H9 (cell line): ENCODE measurements at regions not wholly inside any gene's neighbourhood (a gene's known extent, or its start where the extent isn't known, plus 50 kb on each side); places are given as distances from the start of the nearest gene placed in this dataset.

ENCODE experiments used
- DNase-seq: peaks from one replicate; pipeline ENCODE4 v3.0.0-alpha.2; 2017
- H2AFZ ChIP-seq: one replicate; pipeline ENCODE4 v1.6.1; 2013; ENCODE audit warnings: mild to moderate bottlenecking, low read length, control low read depth, moderate library complexity
- H2AK5ac ChIP-seq: 2 replicates; pipeline ENCODE4 v1.6.1; 2013; ENCODE audit warnings: low read length, control low read depth, mixed read lengths; ENCODE audit not compliant: insufficient read length
- H2BK120ac ChIP-seq: one replicate; pipeline ENCODE4 v1.6.1; 2013; ENCODE audit warnings: low read depth, mild to moderate bottlenecking, low read length, control low read depth, inconsistent platforms; ENCODE audit not compliant: poor library complexity, severe bottlenecking
- H2BK12ac ChIP-seq: 2 replicates; pipeline ENCODE4 v1.6.1; 2013; ENCODE audit warnings: low read length, control low read depth, mixed read lengths, low read depth; ENCODE audit not compliant: insufficient read length
- H2BK15ac ChIP-seq: 2 replicates; pipeline ENCODE4 v1.6.1; 2013; ENCODE audit warnings: low read depth, low read length, control low read depth
- H2BK20ac ChIP-seq: one replicate; pipeline ENCODE4 v1.6.1; 2013; ENCODE audit warnings: low read depth, mild to moderate bottlenecking, low read length, control low read depth, inconsistent platforms; ENCODE audit not compliant: poor library complexity, severe bottlenecking
- H2BK5ac ChIP-seq: 2 replicates; pipeline ENCODE4 v1.6.1; 2013; ENCODE audit warnings: low read length, control low read depth, mixed read lengths; ENCODE audit not compliant: insufficient read length
- H3K14ac ChIP-seq: 2 replicates; pipeline ENCODE4 v1.6.1; 2013; ENCODE audit warnings: low read length, control low read depth; ENCODE audit not compliant: insufficient read depth
- H3K18ac ChIP-seq: 2 replicates; pipeline ENCODE4 v1.6.1; 2013; ENCODE audit warnings: low read depth, mild to moderate bottlenecking, mixed read lengths, low read length, control low read depth; ENCODE audit not compliant: insufficient read length
- H3K23ac ChIP-seq: 2 replicates; pipeline ENCODE4 v1.6.1; 2013; ENCODE audit warnings: low read length, control low read depth, mixed read lengths, low read depth; ENCODE audit not compliant: insufficient read length
- H3K23me2 ChIP-seq: 2 replicates; pipeline ENCODE4 v1.6.1; 2013; ENCODE audit warnings: low read depth, mild to moderate bottlenecking, mixed read lengths, low read length, control low read depth; ENCODE audit not compliant: insufficient read length, poor library complexity, severe bottlenecking
- H3K27ac ChIP-seq: 2 replicates; pipeline ENCODE4 v1.5.1; 2013; ENCODE audit warnings: low read length, control low read depth, mixed read lengths, low read depth; ENCODE audit not compliant: insufficient read length
- H3K27me3 ChIP-seq: 2 replicates; pipeline ENCODE4 v1.6.1; 2013; ENCODE audit warnings: low read length, control low read depth, inconsistent platforms; ENCODE audit not compliant: insufficient read depth
- H3K4ac ChIP-seq: 2 replicates; pipeline ENCODE4 v1.6.1; 2013; ENCODE audit warnings: low read depth, mild to moderate bottlenecking, control low read depth, inconsistent platforms, low read length, moderate library complexity
- H3K4me1 ChIP-seq: 2 replicates; pipeline ENCODE4 v1.6.1; 2013; ENCODE audit warnings: low read length, control low read depth, inconsistent platforms; ENCODE audit not compliant: insufficient read depth
- H3K4me2 ChIP-seq: 2 replicates; pipeline ENCODE4 v1.6.1; 2013; ENCODE audit warnings: low read length, control low read depth, mixed read lengths; ENCODE audit not compliant: insufficient read length, insufficient read depth
- H3K56ac ChIP-seq: 2 replicates; pipeline ENCODE4 v1.6.1; 2013; ENCODE audit warnings: low read depth, mild to moderate bottlenecking, mixed read lengths, low read length, control low read depth; ENCODE audit not compliant: insufficient read length
- H3K79me1 ChIP-seq: 2 replicates; pipeline ENCODE4 v1.6.1; 2013; ENCODE audit warnings: low read depth, mild to moderate bottlenecking, moderate library complexity, low read length, control low read depth, inconsistent platforms; ENCODE audit not compliant: insufficient read depth, poor library complexity, severe bottlenecking
- H3K79me2 ChIP-seq: 2 replicates; pipeline ENCODE4 v1.6.1; 2013; ENCODE audit warnings: low read length, control low read depth, inconsistent platforms; ENCODE audit not compliant: insufficient read depth
- H3K9ac ChIP-seq: 2 replicates; pipeline ENCODE4 v1.6.1; 2013; ENCODE audit warnings: low read length, control low read depth, mixed read lengths; ENCODE audit not compliant: insufficient read length; ENCODE audit errors: extremely low read depth
- H3K9me3 ChIP-seq: one replicate; pipeline ENCODE4 v1.6.1; 2013; ENCODE audit warnings: low read depth, low read length, inconsistent platforms; ENCODE audit not compliant: control insufficient read depth
- H3T11ph ChIP-seq: one replicate; pipeline ENCODE4 v1.6.1; 2013; ENCODE audit warnings: mild to moderate bottlenecking, low read length, control low read depth, inconsistent platforms
- H4K20me1 ChIP-seq: one replicate; pipeline ENCODE4 v1.6.1; 2013; ENCODE audit not compliant: control insufficient read depth, insufficient read length, insufficient read depth
- H4K5ac ChIP-seq: 2 replicates; pipeline ENCODE4 v1.6.1; 2013; ENCODE audit warnings: low read depth, mild to moderate bottlenecking, mixed read lengths, low read length, control low read depth; ENCODE audit not compliant: insufficient read length
- H4K8ac ChIP-seq: replicated peaks from 2 replicates; pipeline ENCODE4 v1.6.1; 2013; ENCODE audit warnings: low read length, control low read depth, mixed read lengths, low read depth; ENCODE audit not compliant: insufficient read length
- H4K91ac ChIP-seq: 2 replicates; pipeline ENCODE4 v1.6.1; 2013; ENCODE audit warnings: low read depth, mild to moderate bottlenecking, moderate library complexity, mixed read lengths, low read length, control low read depth; ENCODE audit not compliant: insufficient read length
- H3K27ac Mint-ChIP-seq, 3 experiments: 2 replicates in 2 of 3; 3 replicates in 1 of 3; pipeline ENCODE4 v1.8.0; 2020 to 2021; ENCODE audit warnings: mixed read lengths in 3 of 3, mild to moderate bottlenecking in 1 of 3, moderate library complexity in 1 of 3
- H3K27me3 Mint-ChIP-seq: 2 replicates; pipeline ENCODE4 v1.8.0; 2021; ENCODE audit warnings: low read depth, mild to moderate bottlenecking, moderate library complexity, mixed read lengths
- H3K36me3 Mint-ChIP-seq, 3 experiments: 2 replicates in 2 of 3; 3 replicates in 1 of 3; pipeline ENCODE4 v1.8.0; 2020 to 2021; ENCODE audit warnings: low read depth in 3 of 3, mixed read lengths in 3 of 3; ENCODE audit not compliant: insufficient read depth in 1 of 3
- H3K4me1 Mint-ChIP-seq, 2 experiments: 2 replicates each; pipeline ENCODE4 v1.8.0; 2020; ENCODE audit warnings: mixed read lengths in 2 of 2
- H3K4me3 Mint-ChIP-seq, 2 experiments: 2 replicates in 1 of 2; 3 replicates in 1 of 2; pipeline ENCODE4 v1.8.0; 2020 to 2021; ENCODE audit warnings: mild to moderate bottlenecking in 2 of 2, mixed read lengths in 2 of 2, moderate library complexity in 1 of 2
- H3K9me3 Mint-ChIP-seq, 2 experiments: 2 replicates in 1 of 2; 3 replicates in 1 of 2; pipeline ENCODE4 v1.8.0; 2020; ENCODE audit warnings: mild to moderate bottlenecking in 2 of 2, mixed read lengths in 2 of 2, moderate library complexity in 1 of 2
- WGBS: extraction: QIAGEN DNeasy Blood & Tissue Kit; methylation state at CpG from one replicate; pipeline ENCODE4 v1.1.7; 2013; ENCODE audit warnings: missing lambda C conversion rate, low lambda C conversion rate, mixed read lengths; ENCODE audit not compliant: insufficient read length; ENCODE audit errors: extremely low coverage; 5-methylcytosine and 5-hydroxymethylcytosine counted together
- TF ChIP-seq, protein P1 (sequence below): fragments of 200-600 bp; sonication (generic); conservative IDR thresholded peaks from 3 replicates; pipeline ENCODE4 v1.8.0; 2021; ENCODE audit warnings: antibody characterized with exemption, mild to moderate bottlenecking

DNA sequence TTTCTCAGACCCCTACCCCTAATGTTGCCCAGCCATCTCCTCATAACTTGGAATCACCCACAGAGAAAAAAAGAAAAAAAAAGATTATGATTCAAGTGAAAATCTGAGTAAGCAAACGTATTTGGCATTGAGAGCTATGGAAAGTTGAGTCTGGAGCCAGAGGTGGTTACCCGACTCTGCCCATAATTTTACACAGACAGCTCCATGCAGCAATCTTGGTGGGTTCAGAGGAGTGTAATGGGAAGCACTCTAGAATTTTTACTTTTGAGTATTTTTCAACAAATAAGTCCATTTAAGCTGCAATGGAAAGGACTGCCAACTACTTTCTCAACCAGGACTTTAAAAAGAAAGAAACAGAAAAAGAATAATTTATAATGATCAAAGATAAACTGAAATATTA is 62.7 kb downstream of the ZC3H11B start:
- Histone ChIP-seq H2BK5ac (no peak overlapping the region), H3K27me3 (no peaks in the 10 kb centered on the region), H4K20me1 (no peaks in the 10 kb centered on the region), H4K91ac (no peak overlapping the region), H3T11ph (no peak overlapping the region), H2AFZ (no peak overlapping the region), H4K8ac (no peak overlapping the region), H2BK12ac (no peak overlapping the region), H3K9me3 (no peaks in the 10 kb centered on the region), H3K56ac (no peak overlapping the region), H3K4ac (no peak overlapping the region), H2BK20ac (no peak overlapping the region), H3K79me2 (no peaks in the 10 kb centered on the region), H2BK120ac (no peak overlapping the region), H2AK5ac (no peak overlapping the region), H3K23me2 (no peaks in the 10 kb centered on the region), H3K23ac (no peak overlapping the region), H3K14ac (no peak overlapping the region), H3K79me1 (no peaks in the 10 kb centered on the region), H4K5ac (no peak overlapping the region), H3K27ac (no peak overlapping the region), H3K9ac (no peak overlapping the region), H3K4me1 (no peaks in the 10 kb centered on the region), H3K4me2 (no peak overlapping the region), H2BK15ac (no peak overlapping the region), H3K18ac (no peak overlapping the region)
- no peak overlapping the region for H3K4me3 Mint-ChIP-seq
- peaks cover 14 to 18% of the 10 kb centered on the region in 2 experiments for H3K4me1 Mint-ChIP-seq
- WGBS = no CpG with 5 or more reads among the region's 2 CpGs
- peaks cover 0 to 5% (median 0%) of the 10 kb centered on the region in 3 experiments; a peak in 2 of 7 replicates for H3K36me3 Mint-ChIP-seq
- no peak for DNase-seq
- H3K27ac Mint-ChIP-seq = no peak overlapping the region
- H3K27me3 Mint-ChIP-seq = no peaks in the 10 kb centered on the region; the same call in 1 of the 2 replicates
- H3K9me3 Mint-ChIP-seq = no peaks in the 10 kb centered on the region; a peak in 1 of 5 replicates
- TF ChIP-seq, protein P1, sequence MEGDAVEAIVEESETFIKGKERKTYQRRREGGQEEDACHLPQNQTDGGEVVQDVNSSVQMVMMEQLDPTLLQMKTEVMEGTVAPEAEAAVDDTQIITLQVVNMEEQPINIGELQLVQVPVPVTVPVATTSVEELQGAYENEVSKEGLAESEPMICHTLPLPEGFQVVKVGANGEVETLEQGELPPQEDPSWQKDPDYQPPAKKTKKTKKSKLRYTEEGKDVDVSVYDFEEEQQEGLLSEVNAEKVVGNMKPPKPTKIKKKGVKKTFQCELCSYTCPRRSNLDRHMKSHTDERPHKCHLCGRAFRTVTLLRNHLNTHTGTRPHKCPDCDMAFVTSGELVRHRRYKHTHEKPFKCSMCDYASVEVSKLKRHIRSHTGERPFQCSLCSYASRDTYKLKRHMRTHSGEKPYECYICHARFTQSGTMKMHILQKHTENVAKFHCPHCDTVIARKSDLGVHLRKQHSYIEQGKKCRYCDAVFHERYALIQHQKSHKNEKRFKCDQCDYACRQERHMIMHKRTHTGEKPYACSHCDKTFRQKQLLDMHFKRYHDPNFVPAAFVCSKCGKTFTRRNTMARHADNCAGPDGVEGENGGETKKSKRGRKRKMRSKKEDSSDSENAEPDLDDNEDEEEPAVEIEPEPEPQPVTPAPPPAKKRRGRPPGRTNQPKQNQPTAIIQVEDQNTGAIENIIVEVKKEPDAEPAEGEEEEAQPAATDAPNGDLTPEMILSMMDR = no peak
